Naive B cell (primary cell): ENCODE measurements at regions not wholly inside any gene's neighbourhood (a gene's known extent, or its start where the extent isn't known, plus 50 kb on each side); places are given as distances from the start of the nearest gene placed in this dataset.
A peak's percentile ranks its signal among the peaks of the same experiment; 100 is the strongest.

Experiments
- ATAC-seq, 2 donors: fragments of 150-1000 bp; cut with Tn5 transposase; 2 replicates each; pipeline ENCODE4 v1.10.0; 2021; ENCODE audit warnings: low read depth in 2 of 2, mild to moderate bottlenecking in 2 of 2, moderate library complexity in 2 of 2
- DNase-seq: peaks from one replicate; pipeline ENCODE4 v3.0.0; 2022
- H3K27ac Mint-ChIP-seq, 6 donors: one replicate each; pipeline ENCODE4 v1.8.0; 2020 to 2022; ENCODE audit warnings: mild to moderate bottlenecking in 6 of 6, mixed read lengths in 6 of 6, moderate library complexity in 5 of 6, inconsistent platforms in 2 of 6
- H3K27me3 Mint-ChIP-seq, 3 donors: one replicate each; pipeline ENCODE4 v1.8.0; 2021 to 2022; ENCODE audit warnings: mixed read lengths in 3 of 3, mild to moderate bottlenecking in 1 of 3
- H3K36me3 Mint-ChIP-seq, 2 donors: one replicate each; pipeline ENCODE4 v1.8.0; 2020 to 2022; ENCODE audit warnings: mixed read lengths in 2 of 2, inconsistent platforms in 1 of 2, mild to moderate bottlenecking in 1 of 2
- H3K4me1 Mint-ChIP-seq, 3 donors: one replicate each; pipeline ENCODE4 v1.8.0; 2020 to 2022; ENCODE audit warnings: mixed read lengths in 3 of 3, inconsistent platforms in 1 of 3, mild to moderate bottlenecking in 1 of 3, moderate library complexity in 1 of 3
- H3K4me3 Mint-ChIP-seq, 8 donors: one replicate each; pipeline ENCODE4 v1.8.0; 2020 to 2022; ENCODE audit warnings: mild to moderate bottlenecking in 8 of 8, mixed read lengths in 8 of 8, moderate library complexity in 8 of 8, inconsistent platforms in 2 of 8
- H3K9me3 Mint-ChIP-seq, 7 donors: one replicate each; pipeline ENCODE4 v1.8.0; 2020 to 2022; ENCODE audit warnings: mixed read lengths in 7 of 7, mild to moderate bottlenecking in 5 of 7, inconsistent platforms in 2 of 7, moderate library complexity in 1 of 7

DNA sequence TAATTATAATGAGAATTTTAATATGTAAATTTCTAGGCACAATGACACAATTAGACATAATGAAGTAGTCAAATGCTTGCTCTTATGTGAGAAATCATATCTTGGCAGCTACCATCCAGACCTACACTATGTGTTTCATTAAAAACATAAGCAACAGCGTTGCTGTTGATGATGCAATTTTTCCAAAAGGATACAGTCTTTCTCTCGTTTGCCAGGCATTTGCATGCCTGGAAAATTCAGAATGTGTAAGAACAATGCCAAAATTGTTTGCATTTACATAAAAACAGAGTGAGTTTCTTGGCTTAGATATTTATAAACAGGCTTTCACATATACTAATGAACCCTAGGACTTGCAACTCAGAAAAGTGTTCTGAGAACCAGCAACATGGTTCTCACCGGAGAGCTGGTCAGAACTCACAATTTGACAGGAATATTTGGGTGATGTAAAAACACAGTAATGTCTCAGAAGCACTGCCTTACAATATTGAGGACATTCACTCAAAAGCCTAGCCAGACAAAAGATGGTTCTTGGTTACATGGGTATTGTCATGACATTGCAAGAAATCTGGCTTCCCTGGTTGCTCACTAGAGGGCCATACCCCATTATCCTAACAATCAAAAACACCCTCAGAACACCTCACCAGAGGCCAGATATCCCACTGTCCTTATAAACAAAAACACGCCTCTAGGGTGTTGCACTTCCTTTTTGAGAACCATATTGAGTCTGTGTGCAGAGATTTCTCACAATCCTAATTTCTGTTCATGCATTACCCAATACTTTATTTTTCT lies 1029.0 kb upstream of the AGA start:
- Mint-ChIP-seq H3K9me3 (peaks cover 0 to 11% (median 3%) of the 10 kb centered on the region in 7 donors), H3K4me1 (no peaks in the 10 kb centered on the region), H3K27me3 (no peaks in the 10 kb centered on the region), H3K4me3 (no peak overlapping the region), H3K27ac (no peak overlapping the region), H3K36me3 (no peaks in the 10 kb centered on the region)
- DNase-seq (no peak), ATAC-seq (no peak)

DNA sequence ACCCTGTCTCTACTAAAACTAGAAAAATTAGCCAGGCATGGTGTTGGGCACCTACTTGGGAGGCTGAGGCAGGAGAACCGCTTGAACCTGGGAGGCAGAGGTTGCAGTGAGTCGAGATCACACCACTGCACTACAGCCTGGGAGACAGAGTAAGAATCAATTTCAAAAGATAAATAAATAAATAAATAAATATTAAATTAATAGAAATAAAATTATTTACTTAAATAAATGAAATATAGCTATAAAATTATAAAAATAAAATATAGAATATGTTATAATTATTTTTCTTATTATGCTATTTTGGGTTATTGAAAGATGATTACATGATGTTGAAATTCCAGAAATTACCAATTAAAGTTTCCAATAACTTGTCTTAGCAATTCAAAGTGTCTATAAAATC lies 1029.8 kb upstream of the AGA start:
- Mint-ChIP-seq H3K4me1 (no peaks in the 10 kb centered on the region), H3K27me3 (no peaks in the 10 kb centered on the region), H3K36me3 (no peaks in the 10 kb centered on the region), H3K9me3 (peaks cover 0 to 11% (median 3%) of the 10 kb centered on the region in 7 donors), H3K4me3 (no peak overlapping the region), H3K27ac (no peak overlapping the region)
- no peak for ATAC-seq
- DNase-seq, result no peak

GRCh38 chr4:178480105-178480504 lies 1037.9 kb upstream of the AGA start:
- no peaks in the 10 kb centered on the region for H3K36me3 Mint-ChIP-seq
- no peaks in the 10 kb centered on the region for H3K4me1 Mint-ChIP-seq
- no peak overlapping the region for H3K27ac Mint-ChIP-seq
- H3K9me3 Mint-ChIP-seq, result peaks cover 0 to 7% (median 2%) of the 10 kb centered on the region in 7 donors
- no peaks in the 10 kb centered on the region for H3K27me3 Mint-ChIP-seq
- no peak for ATAC-seq
- no peak for DNase-seq
- H3K4me3 Mint-ChIP-seq, result no peak overlapping the region

DNA sequence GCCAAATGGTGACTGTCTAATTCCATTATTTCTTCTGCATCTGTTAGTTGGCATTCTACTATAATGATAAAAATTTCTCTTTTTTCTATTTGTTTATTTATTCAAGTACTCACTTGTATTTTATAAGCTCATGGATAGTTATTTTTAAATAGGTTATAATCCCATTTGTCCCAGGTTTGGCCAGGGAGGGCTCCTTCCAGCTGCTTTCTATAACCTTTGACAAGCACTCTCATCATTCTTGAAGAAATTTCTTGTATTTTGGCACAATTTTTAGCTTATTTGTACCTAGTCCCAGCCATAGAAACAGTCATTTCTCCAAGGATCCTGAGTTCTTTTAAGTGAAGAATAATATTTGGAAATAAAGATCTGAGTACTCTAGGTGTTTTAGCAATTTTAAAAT lies 1038.6 kb upstream of the AGA start:
- Mint-ChIP-seq H3K36me3 (no peaks in the 10 kb centered on the region), H3K4me1 (no peaks in the 10 kb centered on the region), H3K27me3 (no peaks in the 10 kb centered on the region), H3K27ac (no peak overlapping the region), H3K9me3 (peaks cover 0 to 4% (median 2%) of the 10 kb centered on the region in 7 donors), H3K4me3 (no peak overlapping the region)
- DNase-seq (no peak), ATAC-seq (no peak)

GRCh38 chr4:178481564-178481963 lies 1039.3 kb upstream of the AGA start:
- no peaks in the 10 kb centered on the region for H3K27me3 Mint-ChIP-seq
- H3K9me3 Mint-ChIP-seq, result peaks cover 0 to 4% (median 2%) of the 10 kb centered on the region in 7 donors
- H3K4me3 Mint-ChIP-seq, result no peak overlapping the region
- no peak for DNase-seq
- no peak overlapping the region for H3K27ac Mint-ChIP-seq
- no peak for ATAC-seq
- H3K36me3 Mint-ChIP-seq, result no peaks in the 10 kb centered on the region
- H3K4me1 Mint-ChIP-seq, result no peaks in the 10 kb centered on the region

- no peak for DNase-seq
- Mint-ChIP-seq H3K9me3 (peaks cover 0 to 12% (median 5%) of the 10 kb centered on the region in 7 donors), H3K4me1 (no peaks in the 10 kb centered on the region), H3K4me3 (no peak overlapping the region), H3K27me3 (no peaks in the 10 kb centered on the region), H3K27ac (no peak overlapping the region), H3K36me3 (no peaks in the 10 kb centered on the region)
- ATAC-seq, result no peak
Measured at GRCh38 chr4:178523038-178523437, 1080.8 kb upstream of the AGA start.

- H3K9me3 Mint-ChIP-seq, result peaks cover 0 to 13% (median 8%) of the 10 kb centered on the region in 7 donors
- DNase-seq (no peak), ATAC-seq (no peak)
- no peaks in the 10 kb centered on the region for H3K27me3 Mint-ChIP-seq
- no peaks in the 10 kb centered on the region for H3K4me1 Mint-ChIP-seq
- no peak overlapping the region for H3K4me3 Mint-ChIP-seq
- H3K36me3 Mint-ChIP-seq, result no peaks in the 10 kb centered on the region
- no peak overlapping the region for H3K27ac Mint-ChIP-seq
Measured at GRCh38 chr4:178535939-178536579, 1093.8 kb upstream of the AGA start.

DNA sequence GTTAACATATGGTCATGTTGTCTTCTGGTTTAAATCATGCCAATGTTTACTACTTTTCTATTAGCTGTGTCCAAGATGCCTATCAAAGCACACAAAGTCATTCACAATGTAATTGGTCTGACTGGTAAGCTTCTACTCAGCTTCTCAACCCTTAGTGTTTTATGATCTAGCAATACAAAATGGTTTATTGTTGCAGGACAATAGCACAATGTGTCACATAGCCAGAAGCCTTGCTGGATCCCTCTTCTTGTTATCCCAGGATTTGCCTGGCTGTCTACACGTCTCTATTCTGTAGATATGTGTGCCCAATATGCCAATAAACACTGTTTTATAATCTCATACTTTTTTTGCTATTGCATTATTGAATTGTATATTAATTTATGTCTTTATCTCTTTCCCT lies 1111.0 kb upstream of the AGA start:
- Mint-ChIP-seq H3K27ac (no peak overlapping the region), H3K4me3 (no peak overlapping the region), H3K36me3 (no peaks in the 10 kb centered on the region), H3K27me3 (no peaks in the 10 kb centered on the region), H3K4me1 (no peaks in the 10 kb centered on the region), H3K9me3 (peaks cover 0 to 5% (median 2%) of the 10 kb centered on the region in 7 donors)
- ATAC-seq (no peak), DNase-seq (no peak)

DNA sequence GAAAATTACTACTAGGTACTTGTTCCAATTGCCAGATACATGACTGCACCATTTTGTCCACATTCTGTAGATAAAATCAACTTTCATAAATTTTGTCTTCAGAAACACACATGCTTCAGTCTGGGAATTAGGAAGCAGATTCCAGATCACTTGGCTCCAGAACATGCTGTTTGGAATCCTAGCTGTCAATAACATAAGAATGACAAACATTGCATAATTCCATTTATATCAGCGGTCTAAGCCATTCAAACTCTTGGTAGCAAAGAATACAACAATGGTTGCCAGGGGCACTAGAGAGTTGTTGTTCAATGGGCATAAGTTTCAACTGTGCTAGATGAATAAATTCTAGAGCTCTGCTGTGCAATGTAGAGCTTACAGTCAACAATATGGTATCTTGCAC lies 1112.1 kb upstream of the AGA start:
- no peak for DNase-seq
- no peak for ATAC-seq
- peaks cover 0 to 8% (median 1%) of the 10 kb centered on the region in 7 donors for H3K9me3 Mint-ChIP-seq
- H3K27me3 Mint-ChIP-seq, result no peaks in the 10 kb centered on the region
- peak overlapping the region in 1 of 6 donors; percentile 54 for H3K27ac Mint-ChIP-seq
- H3K4me3 Mint-ChIP-seq, result no peak overlapping the region
- no peaks in the 10 kb centered on the region for H3K4me1 Mint-ChIP-seq
- H3K36me3 Mint-ChIP-seq, result no peaks in the 10 kb centered on the region

- no peak for ATAC-seq
- no peaks in the 10 kb centered on the region for H3K4me1 Mint-ChIP-seq
Measured at GRCh38 chr4:178556796-178557195, 1114.6 kb upstream of the AGA start.

GRCh38 chr4:178577933-178578332 lies 1135.7 kb upstream of the AGA start:
- Mint-ChIP-seq H3K4me1 (no peaks in the 10 kb centered on the region), H3K4me3 (no peak overlapping the region), H3K27me3 (no peaks in the 10 kb centered on the region), H3K27ac (no peak overlapping the region), H3K9me3 (peaks cover 0 to 3% (median 0%) of the 10 kb centered on the region in 7 donors), H3K36me3 (no peaks in the 10 kb centered on the region)
- DNase-seq (no peak), ATAC-seq (no peak)

More at GRCh38 chr4:178556796-178557195, 1114.6 kb upstream of the AGA start:
- Mint-ChIP-seq H3K4me3 (no peak overlapping the region), H3K27ac (no peak overlapping the region), H3K9me3 (peaks cover 0 to 12% (median 2%) of the 10 kb centered on the region in 7 donors), H3K27me3 (no peaks in the 10 kb centered on the region), H3K36me3 (no peaks in the 10 kb centered on the region)
- DNase-seq, result no peak

DNA sequence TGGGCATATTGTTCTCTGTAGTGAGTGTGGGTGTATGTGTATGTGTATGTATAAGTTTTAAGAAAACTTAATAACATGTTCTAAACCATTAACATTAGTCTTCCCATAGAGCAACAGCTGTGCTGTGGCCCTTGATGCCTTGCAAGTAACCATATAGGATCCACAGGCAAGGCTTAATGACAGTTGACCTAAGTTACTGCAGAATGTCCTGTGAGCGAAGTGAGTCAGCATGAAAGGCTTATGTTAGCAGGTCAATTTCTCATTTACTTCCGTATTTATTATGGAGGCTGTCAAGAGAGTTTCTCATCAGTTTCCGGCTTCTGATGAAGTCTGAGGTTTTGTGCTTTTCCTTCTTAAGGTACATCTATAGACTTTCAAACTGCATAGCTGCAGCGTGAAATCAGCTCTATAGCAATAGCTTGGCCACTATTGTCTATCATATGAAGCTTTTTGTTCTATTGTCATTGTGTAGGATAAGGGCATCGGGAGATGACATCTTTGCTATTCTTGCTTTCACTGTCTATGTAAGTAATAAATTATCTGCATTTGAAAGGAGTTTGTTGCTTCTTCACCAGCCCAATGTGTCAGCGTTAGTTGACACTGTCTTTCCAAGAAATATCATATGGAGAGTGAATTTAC lies 1153.4 kb upstream of the AGA start:
- Mint-ChIP-seq H3K36me3 (no peaks in the 10 kb centered on the region), H3K4me1 (no peaks in the 10 kb centered on the region), H3K27ac (no peak overlapping the region), H3K27me3 (no peaks in the 10 kb centered on the region), H3K9me3 (peaks cover 0 to 17% (median 4%) of the 10 kb centered on the region in 7 donors), H3K4me3 (no peak overlapping the region)
- DNase-seq, result no peak
- ATAC-seq, result no peak

- no peaks in the 10 kb centered on the region for H3K36me3 Mint-ChIP-seq
- H3K27me3 Mint-ChIP-seq, result no peaks in the 10 kb centered on the region
- no peak overlapping the region for H3K27ac Mint-ChIP-seq
- no peak overlapping the region for H3K4me3 Mint-ChIP-seq
- DNase-seq (no peak), ATAC-seq (no peak)
- H3K4me1 Mint-ChIP-seq, result no peaks in the 10 kb centered on the region
- peaks cover 0 to 20% (median 4%) of the 10 kb centered on the region in 7 donors for H3K9me3 Mint-ChIP-seq
Measured at GRCh38 chr4:178598672-178599071, 1156.4 kb upstream of the AGA start.

- DNase-seq (no peak), ATAC-seq (no peak)
- Mint-ChIP-seq H3K27me3 (no peaks in the 10 kb centered on the region), H3K4me3 (no peak overlapping the region), H3K4me1 (no peaks in the 10 kb centered on the region), H3K36me3 (no peaks in the 10 kb centered on the region), H3K9me3 (peaks cover 0 to 20% (median 4%) of the 10 kb centered on the region in 7 donors), H3K27ac (no peak overlapping the region)
Measured at GRCh38 chr4:178599521-178599920, 1157.3 kb upstream of the AGA start.
